Tibial nerve (tissue), 4 donors: ENCODE measurements at regions not wholly inside any gene's neighbourhood (a gene's known extent, or its start where the extent isn't known, plus 50 kb on each side); places are given as distances from the start of the nearest gene placed in this dataset.

Experiments used
- DNase-seq, 2 donors: peaks; one replicate each; pipeline ENCODE4 v3.0.0-alpha.2; 2019; ENCODE audit warnings: low spot score in 2 of 2
- H3K27ac ChIP-seq, 4 donors: fragments of 200-600 bp; sonication (generic) in 3 of 4; one replicate each; pipeline ENCODE4 v1.5.1; 2017 to 2019; ENCODE audit warnings: mild to moderate bottlenecking in 1 of 4
- H3K27me3 ChIP-seq, 2 donors: fragments of 200-600 bp; sonication (generic) in 1 of 2; one replicate each; pipeline versions ENCODE4 v1.5.1 to v1.6.0; 2017 to 2019
- H3K36me3 ChIP-seq, 3 donors: fragments of 200-600 bp; sonication (generic); one replicate each; pipeline ENCODE4 v1.5.1; 2018 to 2019
- H3K4me1 ChIP-seq, 4 donors: fragments of 200-600 bp; sonication (generic) in 3 of 4; one replicate each; pipeline ENCODE4 v1.5.1; 2017 to 2019
- H3K4me3 ChIP-seq, 4 donors: fragments of 200-600 bp; sonication (generic) in 3 of 4; one replicate each; pipeline ENCODE4 v1.5.1; 2017 to 2019; ENCODE audit warnings: mild to moderate bottlenecking in 1 of 4, moderate library complexity in 1 of 4
- H3K9me3 ChIP-seq, 4 donors: fragments of 200-600 bp; sonication (generic) in 3 of 4; one replicate each; pipeline ENCODE4 v1.5.1; 2017 to 2019
- EP300 ChIP-seq, 2 donors: sonication (generic); formaldehyde crosslinking; IDR thresholded peaks; one replicate each; pipeline ENCODE4 v1.6.1; 2017; ENCODE audit warnings: antibody characterized with exemption in 2 of 2, mild to moderate bottlenecking in 1 of 2
- POLR2A ChIP-seq, 2 donors: fragments of 450-650 bp; IDR thresholded peaks; one replicate each; pipeline ENCODE4 v1.6.1; 2017; ENCODE audit warnings: antibody characterized with exemption in 2 of 2, mild to moderate bottlenecking in 2 of 2, moderate library complexity in 2 of 2
- WGBS, 2 donors: methylation state at CpG; one replicate each; pipeline ENCODE4 v1.1.5; 2018; 5-methylcytosine and 5-hydroxymethylcytosine counted together
- TF ChIP-seq, protein P1 (sequence below), 5 experiments: fragments of 200-600 bp in 3 of 5; fragments of 450-650 bp in 2 of 5; sonication (generic) in 3 of 5; IDR thresholded peaks; one replicate each; pipeline ENCODE4 v1.5.1; 2016 to 2019; ENCODE audit warnings: antibody characterized with exemption in 5 of 5, mild to moderate bottlenecking in 3 of 5, moderate library complexity in 2 of 5

DNA sequence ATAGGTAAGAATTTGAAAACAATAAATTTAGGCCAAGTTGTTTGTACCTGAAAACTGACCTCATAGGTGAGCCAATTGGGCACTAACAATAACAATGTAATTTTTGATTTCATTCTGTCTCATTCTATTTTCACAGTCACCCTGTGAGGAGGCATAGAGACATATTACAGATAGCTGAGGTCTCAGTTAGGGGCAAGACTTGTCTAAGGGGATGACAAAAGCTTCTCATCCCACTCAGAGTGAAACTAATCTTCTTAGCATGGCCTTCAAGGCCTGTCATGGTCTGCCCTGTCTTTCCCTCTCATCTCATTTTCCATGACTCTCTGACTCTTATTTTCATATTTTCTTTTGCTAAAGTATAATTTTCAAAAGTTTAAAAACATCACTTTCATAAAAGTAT is 562.0 kb upstream of the TNP1 start:
- Histone ChIP-seq H3K4me1 (peaks cover 0 to 14% (median 0%) of the 10 kb centered on the region in 4 donors), H3K36me3 (peaks cover 0 to 10% (median 0%) of the 10 kb centered on the region in 3 donors), H3K9me3 (no peaks in the 10 kb centered on the region), H3K27me3 (no peaks in the 10 kb centered on the region), H3K27ac (no peak overlapping the region), H3K4me3 (no peak overlapping the region)
- TF ChIP-seq, protein P1, sequence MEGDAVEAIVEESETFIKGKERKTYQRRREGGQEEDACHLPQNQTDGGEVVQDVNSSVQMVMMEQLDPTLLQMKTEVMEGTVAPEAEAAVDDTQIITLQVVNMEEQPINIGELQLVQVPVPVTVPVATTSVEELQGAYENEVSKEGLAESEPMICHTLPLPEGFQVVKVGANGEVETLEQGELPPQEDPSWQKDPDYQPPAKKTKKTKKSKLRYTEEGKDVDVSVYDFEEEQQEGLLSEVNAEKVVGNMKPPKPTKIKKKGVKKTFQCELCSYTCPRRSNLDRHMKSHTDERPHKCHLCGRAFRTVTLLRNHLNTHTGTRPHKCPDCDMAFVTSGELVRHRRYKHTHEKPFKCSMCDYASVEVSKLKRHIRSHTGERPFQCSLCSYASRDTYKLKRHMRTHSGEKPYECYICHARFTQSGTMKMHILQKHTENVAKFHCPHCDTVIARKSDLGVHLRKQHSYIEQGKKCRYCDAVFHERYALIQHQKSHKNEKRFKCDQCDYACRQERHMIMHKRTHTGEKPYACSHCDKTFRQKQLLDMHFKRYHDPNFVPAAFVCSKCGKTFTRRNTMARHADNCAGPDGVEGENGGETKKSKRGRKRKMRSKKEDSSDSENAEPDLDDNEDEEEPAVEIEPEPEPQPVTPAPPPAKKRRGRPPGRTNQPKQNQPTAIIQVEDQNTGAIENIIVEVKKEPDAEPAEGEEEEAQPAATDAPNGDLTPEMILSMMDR (IDR thresholded peaks at IDR 0.05): no peak
- TF ChIP-seq EP300 (IDR thresholded peaks at IDR 0.05) (no peak), POLR2A (IDR thresholded peaks at IDR 0.05) (no peak)
- DNase-seq: no peak

DNA sequence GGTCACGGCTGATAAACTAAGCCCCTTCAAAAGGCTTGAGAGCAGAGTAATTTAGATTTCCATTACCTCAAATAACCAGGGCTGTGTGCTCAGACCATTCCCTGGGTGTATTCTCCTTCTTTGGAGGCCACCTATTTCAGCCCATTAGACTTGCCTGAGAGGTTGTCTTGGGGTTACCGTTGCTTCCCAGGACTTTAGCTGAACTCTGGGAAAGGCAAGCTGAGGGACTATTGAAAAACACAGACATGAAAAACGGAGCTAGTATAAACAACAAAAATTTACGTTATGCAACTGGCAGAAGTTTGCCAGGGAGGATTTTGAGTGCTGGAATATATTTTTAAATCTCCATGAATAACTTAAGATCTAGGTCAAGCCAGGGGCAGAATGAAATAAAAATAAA is 561.0 kb upstream of the TNP1 start:
- H3K36me3 ChIP-seq: peaks cover 0 to 7% (median 0%) of the 10 kb centered on the region in 3 donors
- no peak for DNase-seq
- WGBS, 2 donors: 60 to 61% methylated on average over 4 of the region's 4 CpGs
- no peaks in the 10 kb centered on the region for H3K9me3 ChIP-seq
- no peaks in the 10 kb centered on the region for H3K27me3 ChIP-seq
- peaks cover 0 to 14% (median 0%) of the 10 kb centered on the region in 4 donors for H3K4me1 ChIP-seq
- no peak overlapping the region for H3K27ac ChIP-seq
- TF ChIP-seq EP300 (IDR thresholded peaks at IDR 0.05) (no peak), POLR2A (IDR thresholded peaks at IDR 0.05) (no peak)
- TF ChIP-seq, protein P1 (IDR thresholded peaks at IDR 0.05): no peak
- H3K4me3 ChIP-seq: no peak overlapping the region

DNA sequence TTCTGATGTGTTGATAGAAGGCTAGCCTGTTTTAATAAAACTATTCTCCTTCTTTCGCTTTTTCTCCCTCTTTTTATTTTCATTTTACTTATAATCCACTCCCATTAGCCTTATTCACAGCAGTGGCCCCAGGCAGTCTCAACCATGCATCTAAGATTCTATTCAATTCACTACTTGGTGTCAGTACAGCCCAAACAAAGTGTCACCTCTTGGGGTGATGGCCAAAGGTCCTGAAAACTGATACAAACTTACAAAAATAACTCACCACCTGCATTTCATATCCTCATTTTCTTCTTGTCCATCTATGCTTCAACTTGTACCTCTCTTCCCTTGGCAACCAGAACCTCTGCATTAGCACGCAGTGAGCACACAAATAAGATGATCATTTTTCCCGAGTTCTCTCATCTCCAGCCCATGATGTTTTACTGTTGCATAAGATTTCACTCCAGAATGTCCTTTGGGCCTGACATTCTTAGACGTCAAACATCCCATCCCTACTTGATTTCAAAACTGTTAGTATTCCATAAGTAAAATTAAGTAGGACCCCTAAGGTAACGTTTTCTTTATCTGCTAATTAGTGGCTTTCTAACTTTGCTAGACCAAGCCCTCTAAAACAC is 559.3 kb upstream of the TNP1 start:
- Histone ChIP-seq H3K27ac (peak overlapping the region in 2 of 4 donors; percentile 11 to 44), H3K36me3 (no peaks in the 10 kb centered on the region), H3K4me3 (no peak overlapping the region)

DNA sequence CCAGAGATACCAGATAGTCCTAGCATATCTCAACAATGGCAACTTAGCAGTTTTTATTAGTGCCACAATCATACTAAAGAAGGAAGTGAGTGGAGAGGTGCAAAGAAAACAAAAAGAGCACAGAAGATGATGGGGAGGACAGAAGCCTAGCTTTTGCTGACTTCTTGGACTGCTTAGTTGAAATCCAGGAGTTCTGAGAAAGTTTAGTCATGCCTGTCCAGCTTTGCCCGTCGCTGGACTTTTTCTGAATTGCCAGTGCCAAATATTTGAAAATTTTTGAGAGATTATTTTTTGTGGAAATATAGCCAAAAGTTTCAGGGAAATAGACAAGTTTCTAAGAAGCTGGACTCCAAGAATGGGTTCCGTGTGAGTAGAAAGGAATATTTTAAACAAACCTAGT is 558.7 kb upstream of the TNP1 start:
- no peak for DNase-seq
- Histone ChIP-seq H3K4me1 (peaks cover 0 to 14% (median 0%) of the 10 kb centered on the region in 4 donors), H3K27ac (peak overlapping the region in 2 of 4 donors; percentile 11 to 44)

More for the DNA sequence above, 559.3 kb upstream of the TNP1 start:
- peaks cover 0 to 14% (median 0%) of the 10 kb centered on the region in 4 donors for H3K4me1 ChIP-seq
- TF ChIP-seq EP300 (IDR thresholded peaks at IDR 0.05) (no peak), POLR2A (IDR thresholded peaks at IDR 0.05) (no peak)
- TF ChIP-seq, protein P1 (IDR thresholded peaks at IDR 0.05): no peak
- DNase-seq: no peak
- H3K27me3 ChIP-seq: no peaks in the 10 kb centered on the region
- 77 to 89% methylated on average over 5 of the region's 5 CpGs for WGBS, 2 donors
- no peaks in the 10 kb centered on the region for H3K9me3 ChIP-seq

DNA sequence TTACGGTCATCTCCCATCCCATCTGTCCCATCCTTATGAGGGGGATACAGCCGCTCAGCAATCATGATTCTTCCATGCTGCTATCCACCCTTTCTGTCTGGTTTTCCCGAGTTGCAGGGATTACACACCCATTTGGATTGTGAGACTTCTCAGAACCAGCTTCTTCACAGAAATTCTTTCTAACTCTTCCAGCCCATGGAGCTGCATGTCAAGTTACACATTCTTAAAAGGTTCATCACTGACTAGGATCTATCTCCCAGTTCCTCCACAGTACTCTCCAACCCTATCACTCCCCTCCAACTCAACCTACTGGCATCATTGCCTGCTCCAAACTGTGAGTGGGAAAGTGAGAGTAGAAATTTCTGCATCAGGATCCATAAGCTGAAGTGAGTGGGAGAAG is 558.2 kb upstream of the TNP1 start:
- no peak overlapping the region for H3K4me3 ChIP-seq
- H3K27ac ChIP-seq: peak overlapping the region in 2 of 4 donors; percentile 11 to 44
- peaks cover 0 to 15% (median 0%) of the 10 kb centered on the region in 4 donors for H3K4me1 ChIP-seq
- no peaks in the 10 kb centered on the region for H3K27me3 ChIP-seq
- H3K36me3 ChIP-seq: no peaks in the 10 kb centered on the region
- TF ChIP-seq, protein P1 (IDR thresholded peaks at IDR 0.05): no peak
- WGBS, 2 donors: 81 to 84% methylated on average over 3 of the region's 3 CpGs
- no peaks in the 10 kb centered on the region for H3K9me3 ChIP-seq
- DNase-seq: no peak

More for the DNA sequence above, 558.7 kb upstream of the TNP1 start:
- Histone ChIP-seq H3K36me3 (no peaks in the 10 kb centered on the region), H3K27me3 (no peaks in the 10 kb centered on the region), H3K9me3 (no peaks in the 10 kb centered on the region), H3K4me3 (no peak overlapping the region)
- TF ChIP-seq POLR2A (IDR thresholded peaks at IDR 0.05) (no peak), EP300 (IDR thresholded peaks at IDR 0.05) (no peak)
- TF ChIP-seq, protein P1 (IDR thresholded peaks at IDR 0.05): no peak
- 47 to 49% methylated on average over 3 of the region's 3 CpGs for WGBS, 2 donors
